ENCODE measurements at regions not wholly inside any gene's neighbourhood (a gene's known extent, or its start where the extent isn't known, plus 50 kb on each side); places are given as distances from the start of the nearest gene placed in this dataset.
A peak's percentile ranks its signal among the peaks of the same experiment; 100 is the strongest.
"Not testable (repeated sequence)": the region's sequence is repeated elsewhere in the genome, so short reads cannot be mapped to it uniquely, and the experiment has no call there.

DNA sequence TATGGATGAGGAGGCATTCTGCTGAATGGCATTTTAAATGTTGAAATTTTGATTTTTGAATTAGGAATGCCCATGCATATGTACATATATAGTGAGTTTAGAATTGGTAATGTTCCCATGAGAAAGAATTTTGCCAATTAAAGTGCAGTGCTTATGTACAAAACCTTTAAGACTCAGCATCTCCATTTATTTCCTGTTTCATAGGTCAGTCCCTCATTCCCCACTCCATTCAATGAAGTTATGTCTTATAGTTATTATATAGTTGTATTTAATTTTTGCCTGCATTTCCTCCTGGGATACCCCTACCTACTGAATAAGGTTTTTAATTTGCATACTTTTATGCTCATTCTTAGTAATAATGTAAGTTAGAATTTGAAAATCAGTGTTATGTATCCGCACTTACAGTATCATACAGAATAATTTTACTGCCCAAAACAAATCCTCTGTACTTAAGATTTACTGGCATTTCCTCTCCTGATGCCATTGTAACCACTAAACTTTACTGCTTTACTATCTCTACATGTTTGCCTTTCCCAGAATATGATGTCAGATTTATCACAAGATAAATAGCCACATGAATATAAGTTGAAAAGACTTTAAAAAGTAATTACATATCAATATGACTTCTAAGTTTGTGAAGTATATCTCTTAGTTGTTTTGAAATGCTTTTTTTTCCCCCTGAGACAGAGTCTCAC lies 389.1 kb upstream of the NDN start:
- Histone ChIP-seq H3K36me3 (ENCODE audit: control insufficient read depth in 2 of 3, insufficient read depth in 3 of 3, low read length in 3 of 3) (no peaks in the 10 kb centered on the region), H3K9me3 (ENCODE audit: control insufficient read depth in 2 of 3, insufficient read depth in 1 of 3, low read length in 3 of 3) (no peaks in the 10 kb centered on the region), H3K4me1 (ENCODE audit: control insufficient read depth in 2 of 3, insufficient read depth in 2 of 3, low read depth in 1 of 3, low read length in 3 of 3) (no peaks in the 10 kb centered on the region), H3K4me3 (ENCODE audit: low read length in 3 of 3) (no peak overlapping the region), H3K27me3 (ENCODE audit: control insufficient read depth, insufficient read depth, low read length) (no peaks in the 10 kb centered on the region), H3K9ac (ENCODE audit: low read length in 3 of 3) (no peak overlapping the region), H3K27ac (ENCODE audit: low read depth in 2 of 2, low read length in 2 of 2) (no peak overlapping the region)
- FAIRE-seq (no peak), DNase-seq (no peak)
- intact Hi-C loops (cut with DNase I): no loop called here
- no peak for TF ChIP-seq CTCF (IDR thresholded peaks at IDR 0.05; ENCODE audit: borderline replicate concordance, extremely low read depth, insufficient read depth)

GRCh38 chr15:24078310-24079029 lies 391.4 kb upstream of the NDN start:
- no peak for TF ChIP-seq CTCF (IDR thresholded peaks at IDR 0.05; ENCODE audit: borderline replicate concordance, extremely low read depth, insufficient read depth)
- Histone ChIP-seq H3K4me1 (ENCODE audit: control insufficient read depth in 2 of 3, insufficient read depth in 2 of 3, low read depth in 1 of 3, low read length in 3 of 3) (no peaks in the 10 kb centered on the region), H3K27me3 (ENCODE audit: control insufficient read depth, insufficient read depth, low read length) (no peaks in the 10 kb centered on the region), H3K4me3 (ENCODE audit: low read length in 3 of 3) (no peak overlapping the region), H3K36me3 (ENCODE audit: control insufficient read depth in 2 of 3, insufficient read depth in 3 of 3, low read length in 3 of 3) (no peaks in the 10 kb centered on the region), H3K9ac (ENCODE audit: low read length in 3 of 3) (no peak overlapping the region), H3K9me3 (ENCODE audit: control insufficient read depth in 2 of 3, insufficient read depth in 1 of 3, low read length in 3 of 3) (no peaks in the 10 kb centered on the region), H3K27ac (ENCODE audit: low read depth in 2 of 2, low read length in 2 of 2) (no peak overlapping the region)
- DNase-seq (no peak), FAIRE-seq (no peak)
- intact Hi-C loops (cut with DNase I): no loop called here

DNA sequence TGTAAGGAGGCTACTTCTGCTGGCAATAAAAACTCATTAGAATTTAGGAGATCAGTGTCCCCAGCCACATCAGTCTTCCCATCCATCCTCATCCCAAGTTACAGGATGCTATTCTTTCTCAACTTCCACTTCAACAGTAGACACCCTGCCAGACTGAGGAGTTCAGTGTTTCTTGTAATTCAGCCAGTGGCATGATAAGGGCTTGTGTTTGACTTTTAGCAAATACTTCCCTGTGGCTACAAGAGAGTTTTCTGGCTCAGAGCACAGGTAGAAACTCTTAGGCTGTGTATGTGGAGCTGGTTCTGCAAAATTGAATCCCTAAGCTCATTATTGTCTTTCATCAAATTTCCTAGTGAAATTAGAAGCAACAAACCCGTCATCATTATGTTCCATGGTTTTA lies 401.8 kb upstream of the NDN start:
- DNase-seq; H3K36me3 ChIP-seq (ENCODE audit: control insufficient read depth in 2 of 3, insufficient read depth in 3 of 3, low read length in 3 of 3); H3K4me1 ChIP-seq (ENCODE audit: control insufficient read depth in 2 of 3, insufficient read depth in 2 of 3, low read depth in 1 of 3, low read length in 3 of 3); H3K4me3 ChIP-seq (ENCODE audit: low read length in 3 of 3); H3K9ac ChIP-seq (ENCODE audit: low read length in 3 of 3); intact Hi-C loops (cut with DNase I); H3K27me3 ChIP-seq (ENCODE audit: control insufficient read depth, insufficient read depth, low read length); H3K9me3 ChIP-seq (ENCODE audit: control insufficient read depth in 2 of 3, insufficient read depth in 1 of 3, low read length in 3 of 3); FAIRE-seq; H3K27ac ChIP-seq (ENCODE audit: low read depth in 2 of 2, low read length in 2 of 2): not testable (repeated sequence)

DNA sequence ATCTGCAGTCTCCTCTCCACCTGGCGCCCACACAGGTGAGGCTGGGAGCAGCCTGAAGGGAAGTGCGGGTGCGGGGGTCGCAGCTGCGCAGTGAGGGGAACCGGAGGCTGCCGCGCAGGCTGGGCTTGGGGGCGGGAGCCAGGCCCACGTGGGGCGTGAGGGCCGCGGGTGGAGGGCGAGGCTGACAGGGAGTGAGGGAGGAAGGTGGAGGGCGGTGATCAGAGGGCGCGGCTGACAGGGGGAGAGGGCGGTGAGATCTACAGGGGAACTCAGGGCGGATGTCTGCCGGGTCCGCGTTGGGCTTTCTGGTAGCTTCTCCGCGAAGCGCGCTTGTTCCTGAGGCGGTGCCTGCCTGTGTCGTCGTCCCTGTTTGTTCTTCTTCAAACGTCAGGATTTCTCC lies 414.4 kb upstream of the NDN start:
- H3K9ac ChIP-seq (ENCODE audit: low read length in 3 of 3); H3K9me3 ChIP-seq (ENCODE audit: control insufficient read depth in 2 of 3, insufficient read depth in 1 of 3, low read length in 3 of 3); H3K36me3 ChIP-seq (ENCODE audit: control insufficient read depth in 2 of 3, insufficient read depth in 3 of 3, low read length in 3 of 3); intact Hi-C loops (cut with DNase I); FAIRE-seq; H3K27me3 ChIP-seq (ENCODE audit: control insufficient read depth, insufficient read depth, low read length); H3K4me1 ChIP-seq (ENCODE audit: control insufficient read depth in 2 of 3, insufficient read depth in 2 of 3, low read depth in 1 of 3, low read length in 3 of 3); H3K27ac ChIP-seq (ENCODE audit: low read depth in 2 of 2, low read length in 2 of 2): not testable (repeated sequence)
- DNase-seq: peak in 2 of 5 donors; percentile 34 to 41
- H3K4me3 ChIP-seq (ENCODE audit: low read length in 3 of 3): peak overlapping the region in 1 of 3 donors; percentile 36

GRCh38 chr15:24107524-24107923 lies 420.4 kb upstream of the NDN start:
- intact Hi-C loops (cut with DNase I); H3K4me1 ChIP-seq (ENCODE audit: control insufficient read depth in 2 of 3, insufficient read depth in 2 of 3, low read depth in 1 of 3, low read length in 3 of 3); H3K27ac ChIP-seq (ENCODE audit: low read depth in 2 of 2, low read length in 2 of 2); DNase-seq; H3K27me3 ChIP-seq (ENCODE audit: control insufficient read depth, insufficient read depth, low read length); H3K9me3 ChIP-seq (ENCODE audit: control insufficient read depth in 2 of 3, insufficient read depth in 1 of 3, low read length in 3 of 3); H3K9ac ChIP-seq (ENCODE audit: low read length in 3 of 3); FAIRE-seq; H3K4me3 ChIP-seq (ENCODE audit: low read length in 3 of 3); H3K36me3 ChIP-seq (ENCODE audit: control insufficient read depth in 2 of 3, insufficient read depth in 3 of 3, low read length in 3 of 3): not testable (repeated sequence)

DNA sequence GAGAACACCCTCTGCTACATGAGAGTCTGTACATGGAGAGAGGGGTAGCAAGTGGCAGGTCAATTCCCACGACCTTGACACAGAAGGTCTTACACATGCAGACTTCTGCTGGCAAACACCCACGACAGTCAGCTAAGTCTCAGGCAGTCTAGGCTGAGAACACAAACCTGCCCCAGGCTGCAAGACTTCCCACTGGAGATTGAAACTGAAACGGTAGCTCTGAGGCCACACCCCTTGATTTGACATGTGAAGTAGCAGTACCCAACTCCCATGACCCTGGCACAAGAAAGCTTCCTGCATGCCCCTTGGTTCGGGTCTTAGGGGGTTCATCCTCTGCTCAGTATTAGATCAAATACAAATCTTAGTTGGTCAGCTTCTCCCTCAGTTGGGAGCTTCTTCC lies 420.8 kb upstream of the NDN start:
- H3K27me3 ChIP-seq (ENCODE audit: control insufficient read depth, insufficient read depth, low read length); H3K4me3 ChIP-seq (ENCODE audit: low read length in 3 of 3); H3K9ac ChIP-seq (ENCODE audit: low read length in 3 of 3); H3K36me3 ChIP-seq (ENCODE audit: control insufficient read depth in 2 of 3, insufficient read depth in 3 of 3, low read length in 3 of 3); H3K9me3 ChIP-seq (ENCODE audit: control insufficient read depth in 2 of 3, insufficient read depth in 1 of 3, low read length in 3 of 3); H3K4me1 ChIP-seq (ENCODE audit: control insufficient read depth in 2 of 3, insufficient read depth in 2 of 3, low read depth in 1 of 3, low read length in 3 of 3); H3K27ac ChIP-seq (ENCODE audit: low read depth in 2 of 2, low read length in 2 of 2); DNase-seq; FAIRE-seq; intact Hi-C loops (cut with DNase I): not testable (repeated sequence)

GRCh38 chr15:24108349-24108748 lies 421.2 kb upstream of the NDN start:
- H3K27ac ChIP-seq (ENCODE audit: low read depth in 2 of 2, low read length in 2 of 2); H3K9me3 ChIP-seq (ENCODE audit: control insufficient read depth in 2 of 3, insufficient read depth in 1 of 3, low read length in 3 of 3); H3K27me3 ChIP-seq (ENCODE audit: control insufficient read depth, insufficient read depth, low read length); DNase-seq; H3K9ac ChIP-seq (ENCODE audit: low read length in 3 of 3); H3K36me3 ChIP-seq (ENCODE audit: control insufficient read depth in 2 of 3, insufficient read depth in 3 of 3, low read length in 3 of 3); H3K4me1 ChIP-seq (ENCODE audit: control insufficient read depth in 2 of 3, insufficient read depth in 2 of 3, low read depth in 1 of 3, low read length in 3 of 3); FAIRE-seq; H3K4me3 ChIP-seq (ENCODE audit: low read length in 3 of 3); intact Hi-C loops (cut with DNase I): not testable (repeated sequence)

Measured in kidney (tissue), 13 donors.